Glomerular visceral epithelial cell (primary cell): ENCODE measurements at regions not wholly inside any gene's neighbourhood (a gene's known extent, or its start where the extent isn't known, plus 50 kb on each side); places are given as distances from the start of the nearest gene placed in this dataset.
"Not testable (repeated sequence)": the region's sequence is repeated elsewhere in the genome, so short reads cannot be mapped to it uniquely, and the experiment has no call there.

Experiments used
- DNase-seq: peaks from one replicate; pipeline ENCODE4 v3.0.0-alpha.2; 2016; ENCODE audit errors: extremely low spot score

- DNase-seq: no peak
Measured at GRCh38 chr18:29873211-29873610, 1169.3 kb downstream of the DSC3 start.

GRCh38 chr18:29871246-29871645 is 1171.3 kb downstream of the DSC3 start:
- no peak for DNase-seq

DNA sequence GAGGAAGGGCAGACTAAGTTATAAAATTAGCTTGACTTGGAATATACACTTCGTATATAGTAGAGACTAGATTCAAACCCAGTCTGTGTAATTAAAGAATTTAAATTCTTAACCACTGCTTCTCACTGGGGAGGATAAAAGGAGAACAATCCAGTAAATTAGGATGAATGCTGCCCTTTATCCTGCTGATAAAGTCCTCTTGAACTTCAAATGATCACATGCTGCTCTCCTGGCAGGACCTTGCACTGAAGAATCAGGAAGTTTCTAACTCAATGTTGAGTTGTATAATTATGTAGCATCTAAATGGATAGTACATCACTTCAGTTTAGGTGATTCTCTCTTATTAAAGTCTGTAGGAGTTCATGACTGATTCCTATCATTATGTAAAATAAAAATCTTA is 1179.7 kb downstream of the DSC3 start:
- no peak for DNase-seq

GRCh38 chr18:29855637-29856036 is 1186.9 kb downstream of the DSC3 start:
- no peak for DNase-seq

- DNase-seq: peak; percentile 1
Measured at GRCh38 chr18:29853126-29853525, 1189.4 kb downstream of the DSC3 start.

GRCh38 chr18:29849144-29849543 is 1193.4 kb downstream of the DSC3 start:
- DNase-seq: peak; percentile 9

DNA sequence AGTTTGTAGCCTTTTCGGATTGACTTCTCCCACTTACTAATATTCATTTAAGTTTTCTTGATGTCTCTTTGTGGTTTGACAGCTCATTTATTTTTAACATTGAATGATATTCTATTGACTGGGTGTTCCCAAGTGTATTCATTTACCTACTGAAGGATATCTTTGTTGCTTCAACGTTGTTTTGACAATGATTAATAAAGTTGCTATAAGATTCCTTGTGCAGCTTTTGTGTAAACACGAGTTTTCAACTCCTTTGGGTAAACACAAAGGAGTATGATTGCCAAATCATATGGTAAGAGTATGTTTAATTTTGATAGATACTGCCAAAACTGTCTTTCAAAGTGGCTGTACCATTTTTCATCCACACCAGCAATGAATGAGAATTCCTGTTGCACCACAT is 1200.9 kb downstream of the DSC3 start:
- DNase-seq: no peak

GRCh38 chr18:29840089-29840488 is 1202.5 kb downstream of the DSC3 start:
- DNase-seq: peak; percentile 58

- not testable (repeated sequence) for DNase-seq
Measured at GRCh38 chr18:29838961-29839360, 1203.6 kb downstream of the DSC3 start.

- no peak for DNase-seq
Measured at GRCh38 chr18:29838556-29838955, 1204.0 kb downstream of the DSC3 start.

DNA sequence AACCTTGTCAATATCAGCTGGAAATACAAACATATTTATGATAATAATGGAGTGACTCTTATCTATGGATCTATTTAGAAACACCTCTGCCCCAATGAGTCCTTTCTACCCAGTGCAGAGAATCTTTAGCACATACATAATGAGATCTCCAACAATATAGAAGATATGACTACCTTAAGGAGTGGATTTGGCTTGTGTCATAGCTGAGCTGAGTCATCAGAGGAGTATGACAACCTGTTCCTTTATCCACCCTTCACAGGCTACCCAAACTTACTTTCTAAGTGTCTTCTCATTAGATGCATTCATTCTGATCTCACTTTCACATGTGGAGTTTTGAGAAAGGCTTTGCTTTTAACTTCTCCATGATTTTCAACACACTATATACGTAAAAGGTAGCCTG is 1218.9 kb downstream of the DSC3 start:
- DNase-seq: no peak

DNA sequence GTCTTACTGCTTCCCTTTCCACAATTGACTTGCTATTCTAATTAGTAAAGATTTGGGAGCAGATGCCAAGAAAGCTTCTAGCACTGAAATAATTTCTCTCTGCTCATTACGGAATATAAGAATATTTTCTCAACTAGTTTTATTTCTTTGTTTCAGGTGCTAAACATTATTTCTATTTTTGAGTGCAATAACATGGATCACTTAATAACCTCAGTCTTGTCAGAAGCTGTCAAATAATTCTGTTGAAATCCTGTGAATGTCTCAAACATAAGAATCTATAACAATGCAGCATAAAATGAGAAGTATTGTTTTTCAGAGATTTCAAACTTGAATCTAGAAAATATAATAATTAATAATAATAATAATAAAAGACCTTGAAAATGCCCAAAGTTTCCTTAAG is 1221.0 kb downstream of the DSC3 start:
- DNase-seq: no peak

- no peak for DNase-seq
Measured at GRCh38 chr18:29811519-29811918, 1231.0 kb downstream of the DSC3 start.

DNA sequence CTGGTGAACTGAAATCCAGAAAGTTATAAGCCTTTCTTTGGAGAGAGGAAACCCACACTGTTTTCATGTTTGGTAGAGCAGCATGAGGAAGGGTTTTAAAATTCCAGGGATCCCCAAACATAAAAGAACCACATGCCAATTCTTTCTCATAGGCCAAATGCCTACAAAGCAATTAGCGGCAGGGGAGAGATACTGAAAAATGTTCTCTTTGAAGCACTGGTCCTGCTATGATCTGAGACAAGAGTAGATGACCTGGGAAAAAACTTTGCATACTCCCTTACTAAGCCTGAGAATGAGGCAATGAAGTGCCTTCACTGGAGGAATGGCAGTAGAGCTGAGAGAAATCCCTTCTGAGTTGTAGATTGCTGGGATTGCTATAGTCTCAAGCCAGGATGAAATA is 1261.7 kb downstream of the DSC3 start:
- DNase-seq: no peak

GRCh38 chr18:29779096-29779495 is 1263.4 kb downstream of the DSC3 start:
- DNase-seq: no peak

DNA sequence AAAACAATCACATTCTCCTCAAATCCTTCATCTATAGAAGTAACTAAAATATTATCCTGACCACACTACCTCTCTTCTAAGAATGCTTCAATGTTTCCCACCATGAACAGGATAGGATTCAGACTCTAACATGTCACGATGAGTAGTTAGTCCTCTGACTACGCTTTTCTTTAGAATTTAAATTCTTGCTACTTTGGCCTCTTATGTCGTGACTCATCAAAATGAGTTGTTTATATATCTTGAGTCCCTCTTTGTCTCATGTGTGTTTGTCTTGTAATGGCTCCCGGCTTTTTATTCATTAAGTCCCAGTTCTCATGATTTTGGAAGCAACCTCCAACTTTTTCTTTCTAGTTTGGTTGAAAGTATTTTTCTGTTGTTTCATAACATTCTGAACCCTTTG is 1289.2 kb downstream of the DSC3 start:
- no peak for DNase-seq

GRCh38 chr18:29749704-29750103 is 1292.8 kb downstream of the DSC3 start:
- peak; percentile 1 for DNase-seq

- DNase-seq: no peak
Measured at GRCh38 chr18:29741461-29741860, 1301.1 kb downstream of the DSC3 start.

GRCh38 chr18:29737620-29738019 is 1304.9 kb downstream of the DSC3 start:
- no peak for DNase-seq

- no peak for DNase-seq
Measured at GRCh38 chr18:29737190-29737589, 1305.4 kb downstream of the DSC3 start.

GRCh38 chr18:29730073-29730472 is 1312.5 kb downstream of the DSC3 start:
- no peak for DNase-seq

- DNase-seq: no peak
Measured at GRCh38 chr18:29726646-29727045, 1315.9 kb downstream of the DSC3 start.

DNA sequence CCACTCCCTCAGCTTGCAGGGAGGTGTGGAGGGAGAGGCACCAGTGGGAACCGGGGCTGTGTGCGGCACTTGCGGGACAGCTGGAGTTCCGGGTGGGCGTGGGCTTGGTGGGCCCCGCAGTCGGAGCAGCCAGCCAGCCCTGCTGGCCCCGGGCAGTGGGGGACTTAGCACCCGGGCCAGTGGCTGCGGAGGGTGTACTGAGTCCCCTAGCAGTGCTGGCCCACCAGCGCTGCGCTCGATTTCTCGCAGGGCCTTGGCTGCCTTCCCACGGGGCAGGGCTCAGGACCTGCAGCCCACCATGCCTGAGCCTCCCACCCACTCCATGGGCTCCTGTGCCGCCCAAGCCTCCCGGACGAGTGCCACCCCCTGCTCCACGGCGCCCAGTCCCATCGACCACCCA is 1319.1 kb downstream of the DSC3 start:
- not testable (repeated sequence) for DNase-seq

GRCh38 chr18:29715960-29716359 is 1326.6 kb downstream of the DSC3 start:
- not testable (repeated sequence) for DNase-seq

GRCh38 chr18:29712785-29713184 is 1329.8 kb downstream of the DSC3 start:
- no peak for DNase-seq
